ENCODE measurements at regions not wholly inside any gene's neighbourhood (a gene's known extent, or its start where the extent isn't known, plus 50 kb on each side); places are given as distances from the start of the nearest gene placed in this dataset.

DNA sequence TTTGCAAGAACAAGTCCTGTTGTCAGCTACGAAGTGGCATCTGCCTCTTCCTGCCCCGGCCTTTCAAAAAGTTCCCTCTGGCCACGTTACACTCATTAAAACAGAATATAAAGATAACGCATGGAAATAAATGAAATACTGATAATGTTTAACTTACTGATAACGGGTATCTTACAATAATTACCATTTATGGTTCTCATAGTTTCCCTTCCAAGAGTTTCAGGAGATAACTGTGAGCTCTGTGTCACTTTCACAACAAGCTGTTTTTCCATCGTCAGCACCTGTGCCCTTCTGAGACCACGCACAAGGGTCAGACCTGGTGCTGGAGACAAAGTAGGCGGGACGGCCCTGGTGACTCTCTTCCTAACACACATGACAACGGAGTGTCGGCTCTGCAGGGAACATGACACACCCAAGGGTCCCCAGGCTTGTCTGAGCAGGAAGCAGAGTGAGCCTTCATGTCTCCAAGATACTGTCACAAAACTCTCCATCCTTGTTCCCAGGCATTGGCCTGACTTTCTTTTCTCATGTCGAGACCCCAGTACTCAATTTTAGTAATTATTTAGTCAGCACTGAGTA is 86.2 kb upstream of the THBS2 start:
- DNase-seq (ENCODE audit: low read depth), result no peak

DNA sequence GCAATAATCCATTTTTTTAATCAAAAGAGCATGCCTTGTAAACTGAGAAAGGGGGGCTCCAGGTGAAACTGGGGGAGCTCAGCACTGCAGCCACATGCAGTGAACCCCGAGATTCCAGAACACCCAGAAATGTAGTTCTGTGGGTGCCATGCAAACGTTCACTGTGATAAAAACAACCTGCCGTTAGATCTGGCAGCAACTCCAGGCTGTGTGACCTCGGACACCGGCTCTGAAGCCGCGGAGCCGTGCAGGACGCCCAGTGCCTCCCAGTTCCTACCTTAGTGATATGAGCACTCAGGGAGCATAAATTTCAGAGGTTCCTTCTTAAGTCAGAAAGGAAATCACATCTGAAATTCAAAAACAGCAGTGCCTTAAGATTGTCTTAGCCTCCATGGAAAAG is 85.4 kb upstream of the THBS2 start:
- no peak for DNase-seq (ENCODE audit: low read depth)

DNA sequence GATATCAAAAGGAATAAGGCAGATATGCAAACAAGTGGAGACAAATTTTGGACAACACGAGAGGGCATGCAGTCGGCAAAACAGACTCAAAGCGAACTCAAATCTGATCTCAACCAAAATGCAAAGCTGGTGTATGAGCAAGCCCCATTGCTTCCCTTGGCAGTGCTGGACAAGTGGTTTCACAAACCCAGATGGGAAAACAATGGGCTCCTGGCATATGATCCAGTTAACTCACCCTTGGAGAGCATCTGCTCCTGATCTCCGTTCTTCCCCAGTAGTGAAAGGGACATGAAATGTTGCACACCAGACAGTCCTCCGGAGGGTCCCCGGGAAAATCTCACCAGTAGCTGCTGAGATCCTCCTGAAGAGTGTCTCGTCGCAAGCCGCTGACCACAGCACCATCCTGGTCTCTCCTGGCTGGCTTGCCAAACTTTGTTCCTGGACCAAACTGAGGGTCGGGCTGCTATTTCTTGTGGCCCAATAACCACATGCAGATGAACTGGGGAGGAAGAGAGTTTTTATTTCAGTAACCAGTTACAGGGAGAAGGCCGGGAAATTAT is 84.3 kb upstream of the THBS2 start:
- DNase-seq (ENCODE audit: low read depth), result no peak

DNA sequence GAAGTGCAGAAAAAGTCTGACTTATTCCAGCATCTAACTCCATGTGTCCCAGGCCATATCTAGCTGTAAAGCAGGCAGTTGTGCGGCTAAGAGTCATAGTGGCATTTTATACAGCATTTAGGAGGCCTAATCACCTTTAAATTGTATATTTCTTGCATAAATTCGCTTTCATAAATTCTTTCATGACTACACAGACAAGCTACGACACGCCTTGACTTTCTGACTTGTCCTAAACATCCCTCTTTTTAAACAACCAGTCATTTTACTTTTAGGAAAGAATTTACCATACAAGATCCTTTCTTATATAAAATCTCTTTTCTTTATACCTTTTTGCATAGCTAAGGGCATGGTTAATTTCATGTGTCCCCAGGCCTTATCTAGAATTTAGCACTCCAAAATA is 81.7 kb upstream of the THBS2 start:
- DNase-seq (ENCODE audit: low read depth), result no peak

DNA sequence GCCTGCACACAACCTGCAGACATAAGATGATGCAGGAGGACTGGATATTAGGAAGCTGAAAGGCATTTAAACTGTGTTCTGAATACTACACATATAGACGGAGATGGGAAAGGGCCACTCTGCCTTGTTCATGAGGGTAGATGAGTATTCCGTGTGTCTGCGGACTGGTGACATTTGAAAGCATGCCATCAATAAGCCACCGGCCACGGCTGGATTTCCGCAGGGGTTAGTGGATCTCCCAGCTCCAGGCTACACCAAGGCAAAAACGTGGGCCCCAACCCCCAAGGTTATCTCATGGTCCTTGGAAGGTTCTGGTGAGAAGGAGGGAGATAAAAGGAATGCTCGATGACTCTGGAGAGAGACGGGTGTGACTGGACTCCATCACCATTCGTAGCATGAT is 78.6 kb upstream of the THBS2 start:
- no peak for DNase-seq (ENCODE audit: low read depth)

DNA sequence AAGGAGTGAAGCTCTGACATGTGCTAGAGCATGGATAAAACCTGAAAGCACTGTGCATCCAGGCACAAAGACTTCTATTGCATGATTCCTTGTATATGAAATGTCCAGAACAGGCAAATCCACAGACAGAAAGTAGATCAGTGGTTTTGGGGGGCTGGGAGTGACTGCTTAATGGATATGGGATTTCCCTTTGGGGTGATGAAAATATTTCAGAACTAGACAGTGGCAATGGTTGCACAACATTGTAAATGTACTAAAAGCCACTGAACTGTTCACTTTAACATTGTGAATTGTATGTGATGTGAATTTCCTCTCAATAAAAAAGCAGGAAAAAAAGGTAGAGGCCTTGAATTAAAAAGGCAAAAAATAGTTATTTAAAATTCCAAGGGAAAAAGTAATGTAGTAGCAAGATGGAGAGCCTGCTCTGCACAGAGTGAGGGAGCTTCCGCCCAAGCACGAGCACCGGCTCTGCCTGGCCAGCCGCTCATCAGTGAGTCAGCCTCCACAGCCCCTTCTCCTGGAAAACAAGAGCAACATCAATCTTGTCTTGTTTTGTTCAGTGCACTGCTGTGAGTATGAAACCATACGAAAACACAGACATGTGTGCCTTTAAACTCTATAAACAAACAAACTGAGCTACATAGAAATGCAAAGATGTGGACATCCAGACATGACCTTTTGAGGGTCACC is 74.6 kb upstream of the THBS2 start:
- DNase-seq (ENCODE audit: low read depth), result peak; percentile 72

DNA sequence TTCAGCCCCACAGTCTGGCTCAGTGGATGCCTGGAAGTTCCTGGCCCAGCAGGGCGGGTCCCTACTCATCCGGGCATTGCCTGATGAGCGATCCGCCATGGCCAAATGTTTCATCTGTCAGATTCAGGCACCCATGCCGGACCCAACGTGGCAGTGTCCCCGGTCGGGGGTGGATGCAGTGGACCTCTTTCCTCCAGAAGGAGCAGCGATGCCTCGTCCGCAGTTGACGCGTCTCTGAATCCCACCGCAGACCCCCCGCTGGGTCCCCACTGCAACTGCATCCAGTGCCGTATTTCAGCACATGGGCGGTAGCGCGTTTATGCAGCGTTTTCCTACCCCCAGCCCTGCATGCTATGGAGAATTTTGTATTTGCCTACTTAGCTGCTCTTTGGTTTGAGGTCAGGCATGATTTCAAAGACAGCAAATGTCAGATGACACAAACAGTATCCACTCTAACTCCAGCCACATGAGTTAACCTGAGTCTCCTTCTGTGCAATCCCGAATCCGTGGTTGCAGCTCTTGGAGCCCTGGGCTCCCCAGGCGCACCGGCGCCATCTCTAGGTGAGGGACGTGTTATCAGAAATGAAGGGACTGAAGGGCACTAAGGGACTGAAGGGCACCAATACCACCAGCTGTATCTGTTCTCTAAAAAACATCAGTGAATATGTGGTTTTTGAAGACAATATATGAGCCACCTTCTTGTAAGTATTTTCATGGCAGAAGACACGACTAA is 72.6 kb upstream of the THBS2 start:
- peak; percentile 65 for DNase-seq (ENCODE audit: low read depth)

DNA sequence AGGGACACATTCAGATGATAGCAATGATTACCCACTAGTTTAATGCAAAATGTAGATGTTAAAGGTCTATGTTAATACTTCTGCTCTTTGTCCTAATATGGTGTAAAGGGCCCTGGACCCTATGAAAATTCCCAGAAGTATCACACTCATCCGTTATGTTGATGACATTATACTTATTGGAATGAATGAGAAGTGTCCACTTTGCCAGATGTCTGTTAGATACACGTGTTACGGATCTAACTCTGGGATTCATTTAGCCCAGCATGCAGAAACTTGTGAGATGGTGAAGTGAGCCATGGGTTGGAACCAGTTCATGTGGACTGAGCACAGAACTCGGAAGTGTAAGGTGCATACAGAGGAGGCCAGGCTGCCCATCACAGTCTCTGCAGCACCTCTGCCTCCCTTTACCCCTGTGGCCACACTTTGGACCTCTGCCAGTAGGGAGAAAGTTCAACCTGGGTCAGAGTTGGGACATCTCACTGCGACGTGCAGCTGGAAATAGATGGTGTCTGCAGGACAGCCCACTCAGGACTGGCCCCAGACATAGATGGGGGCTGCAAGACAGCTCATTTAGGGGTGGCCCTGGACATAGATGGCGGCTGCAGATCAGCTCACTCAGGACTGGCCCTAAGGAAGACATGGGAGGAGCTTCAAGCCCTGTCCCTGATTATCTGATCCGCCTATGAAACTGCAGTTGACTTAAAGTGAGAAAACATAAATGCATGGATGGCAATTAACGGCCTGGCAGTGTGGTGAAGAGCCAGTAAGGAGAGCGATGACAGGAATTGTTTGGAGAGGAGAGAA is 71.2 kb upstream of the THBS2 start:
- no peak for DNase-seq (ENCODE audit: low read depth)

DNA sequence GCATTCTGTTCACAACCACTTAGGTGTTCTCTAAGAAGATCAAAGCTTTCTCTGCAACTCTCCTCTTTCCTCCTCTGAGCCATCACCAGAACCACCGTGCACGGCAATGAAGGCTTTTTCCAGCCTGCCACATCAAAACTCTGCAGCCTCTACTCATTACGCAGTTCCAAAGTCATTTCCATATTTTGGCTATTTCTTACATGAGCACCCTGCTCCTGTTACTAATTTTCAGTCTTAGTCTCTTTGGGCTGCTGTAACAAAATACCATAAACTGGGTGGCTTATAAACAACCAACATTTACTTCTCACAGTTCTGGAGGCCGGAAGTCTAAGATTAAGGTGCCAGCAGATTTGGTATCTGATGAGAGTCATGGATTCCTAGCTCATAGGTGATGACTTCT is 70.4 kb upstream of the THBS2 start:
- no peak for DNase-seq (ENCODE audit: low read depth)

DNA sequence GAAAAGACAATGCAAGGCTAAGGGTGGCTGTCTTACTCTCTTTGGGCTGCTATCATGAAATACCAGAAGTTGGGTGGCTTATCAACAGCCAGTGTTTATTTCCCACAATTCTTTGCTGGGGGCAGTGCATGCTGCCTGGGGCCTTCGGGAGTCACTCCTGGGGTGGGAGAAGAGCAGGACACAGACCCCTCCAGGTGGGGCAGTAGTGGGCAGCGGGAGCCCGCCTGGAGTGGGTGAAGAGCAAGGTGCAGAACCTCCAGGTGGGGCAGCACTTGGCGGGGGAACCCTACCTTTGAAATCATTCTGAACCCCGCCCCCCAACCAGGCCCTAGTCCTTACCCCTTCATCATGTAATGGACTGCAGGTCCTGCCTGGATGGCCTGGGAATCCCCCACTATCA is 69.6 kb upstream of the THBS2 start:
- DNase-seq (ENCODE audit: low read depth), result no peak

DNA sequence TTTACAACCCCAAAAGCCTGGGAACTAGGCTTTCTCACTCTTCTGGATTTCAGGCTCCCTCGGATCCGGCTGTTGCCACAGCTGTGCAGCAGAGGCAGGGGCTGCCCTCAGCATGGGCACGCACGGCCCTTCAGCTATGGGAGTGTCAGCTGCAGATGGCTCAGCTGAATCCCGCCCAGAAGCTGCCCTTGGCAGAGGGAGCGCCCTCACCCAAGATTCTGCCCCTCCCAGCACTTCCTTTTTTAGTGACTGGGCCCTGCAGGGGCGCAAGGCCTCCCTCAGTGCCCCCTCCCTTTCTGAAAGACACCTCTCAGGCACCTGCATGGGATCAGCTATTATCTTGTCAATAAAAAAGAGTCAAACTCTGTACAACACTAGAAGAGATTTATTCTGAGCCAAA is 67.9 kb upstream of the THBS2 start:
- DNase-seq (ENCODE audit: low read depth), result no peak

DNA sequence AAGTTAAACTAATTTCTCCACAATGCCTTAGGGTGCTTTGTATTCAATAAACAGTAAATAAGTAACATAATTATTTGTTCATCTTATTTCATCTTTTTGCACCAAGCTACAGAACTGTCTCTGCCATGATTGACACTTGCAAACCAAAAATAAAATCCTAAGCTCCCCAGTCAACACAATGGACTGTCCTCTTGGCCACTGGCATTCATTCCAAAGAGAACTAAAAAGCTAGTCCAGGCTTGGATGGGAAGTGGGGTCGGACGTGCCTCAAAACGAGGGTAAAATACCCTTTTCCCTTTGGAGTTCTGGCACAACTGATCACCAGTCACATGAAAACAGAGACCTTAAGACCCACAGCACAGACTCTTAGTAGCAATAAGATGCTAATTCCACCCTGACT is 66.4 kb upstream of the THBS2 start:
- peak; percentile 42 for DNase-seq (ENCODE audit: low read depth)

DNA sequence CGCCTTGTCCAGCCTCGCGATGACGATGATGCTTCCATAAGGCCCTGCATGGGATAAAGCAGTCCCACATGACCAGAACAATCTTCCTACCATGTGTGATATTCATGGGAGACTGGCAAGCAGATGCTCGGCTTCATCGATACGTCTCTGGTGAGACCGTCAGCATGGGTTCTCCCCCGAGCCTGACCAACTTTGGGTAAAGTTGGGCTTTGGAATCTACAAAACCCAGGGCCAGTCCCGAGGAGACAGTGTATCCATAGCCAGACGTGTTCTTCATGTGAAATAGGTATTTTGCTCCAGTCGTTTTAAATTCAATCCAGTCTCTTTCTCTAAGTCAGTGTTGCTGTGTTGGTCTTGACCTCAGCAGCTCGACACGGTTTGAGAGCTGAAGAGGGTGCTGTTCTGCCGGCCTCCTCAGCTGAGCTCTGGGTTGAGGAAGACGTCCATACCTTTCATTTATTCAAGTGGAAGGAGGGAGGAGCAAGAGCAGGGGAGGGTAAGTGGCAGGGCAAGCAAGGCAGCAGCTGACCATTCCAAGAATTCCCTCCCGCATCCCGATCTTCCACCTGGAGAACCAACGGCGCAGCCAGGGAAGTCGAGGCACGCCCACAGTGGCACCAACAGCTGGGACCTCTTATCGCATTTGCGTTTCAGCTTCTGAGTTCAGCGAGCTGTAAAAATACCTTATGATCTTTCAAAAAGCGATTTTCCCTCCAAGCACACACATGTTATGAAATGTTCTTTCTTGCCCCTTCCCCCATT is 64.0 kb upstream of the THBS2 start:
- DNase-seq (ENCODE audit: low read depth), result no peak

DNA sequence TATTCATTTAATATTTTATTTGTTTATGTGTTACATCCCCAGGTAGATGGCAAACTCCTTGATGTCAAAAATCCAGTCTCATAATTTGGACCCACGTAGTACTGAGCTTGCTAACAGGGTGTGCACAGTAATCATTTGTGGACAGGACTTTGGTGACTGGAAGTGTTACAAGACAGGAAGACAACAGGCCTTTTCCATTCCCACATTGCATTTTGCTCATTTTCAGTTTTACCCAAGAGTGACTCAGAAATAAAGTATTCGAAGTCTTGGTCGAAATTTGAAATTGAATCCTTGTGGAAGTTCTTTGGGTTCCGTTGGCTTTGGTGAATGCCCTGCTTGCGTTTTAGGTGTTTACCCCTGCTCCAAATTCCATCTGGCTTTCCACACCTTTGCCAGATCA is 63.0 kb upstream of the THBS2 start:
- no peak for DNase-seq (ENCODE audit: low read depth)

DNA sequence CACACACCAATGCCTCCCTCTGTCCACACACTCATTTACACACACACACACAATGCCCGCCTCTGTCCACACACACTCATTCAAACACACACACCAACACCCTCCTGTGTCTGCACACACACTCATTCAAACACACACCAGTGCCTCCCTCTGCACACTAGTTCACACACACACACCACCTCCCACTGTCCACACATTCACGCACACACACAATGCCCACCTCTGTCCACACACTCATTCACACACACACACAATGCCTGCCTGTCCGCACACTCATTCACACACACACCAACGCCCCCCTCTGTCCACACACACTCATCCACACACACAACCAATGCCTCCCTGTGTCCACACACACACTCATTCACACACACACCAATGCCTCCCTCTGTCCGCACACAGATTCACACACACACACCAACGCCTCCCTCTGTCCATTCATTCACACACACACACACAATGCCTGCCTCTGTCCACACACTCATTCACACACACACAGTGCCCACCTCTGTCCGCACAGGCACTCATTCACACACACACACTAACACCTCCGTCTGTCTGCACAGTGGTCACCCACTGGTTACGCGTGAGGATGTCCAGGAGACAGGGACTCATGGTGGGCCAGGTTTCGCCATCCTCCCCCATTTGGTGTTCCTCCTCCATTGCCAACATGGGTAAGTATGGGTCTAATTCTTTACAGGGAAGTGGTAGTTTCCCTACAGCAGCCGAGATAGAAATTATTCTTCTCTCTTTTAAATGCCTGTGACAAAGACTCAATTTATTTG is 62.4 kb upstream of the THBS2 start:
- no peak for DNase-seq (ENCODE audit: low read depth)

DNA sequence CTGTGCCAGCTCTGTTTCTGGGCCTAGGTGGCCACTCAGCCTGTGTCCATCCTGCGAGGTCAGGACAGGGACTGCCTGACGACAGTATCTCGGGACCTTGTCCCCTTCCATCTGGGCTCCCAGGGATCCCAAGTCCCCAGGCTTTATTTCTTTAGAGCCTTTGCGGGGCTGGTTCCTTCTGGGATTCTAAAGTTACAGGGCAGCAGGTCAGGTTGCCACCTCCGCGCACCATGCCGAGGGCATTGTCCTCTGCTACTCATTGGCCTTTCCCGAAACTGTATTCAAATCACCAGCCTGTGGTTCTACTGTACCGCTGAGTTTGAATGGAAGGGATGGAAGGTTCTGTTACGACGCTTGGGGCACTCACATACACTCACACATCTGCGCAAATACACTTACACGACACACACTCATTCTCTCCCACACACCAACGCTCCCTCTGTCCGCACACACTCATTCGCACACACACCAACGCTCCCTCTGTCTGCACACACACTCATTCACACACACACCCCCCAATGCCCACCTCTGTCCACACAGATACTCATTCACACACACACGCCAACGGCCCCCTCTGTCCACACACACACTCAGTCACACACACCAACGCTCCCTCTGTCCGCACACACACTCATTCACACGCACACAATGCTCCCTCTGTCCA is 59.8 kb upstream of the THBS2 start:
- no peak for DNase-seq (ENCODE audit: low read depth)

DNA sequence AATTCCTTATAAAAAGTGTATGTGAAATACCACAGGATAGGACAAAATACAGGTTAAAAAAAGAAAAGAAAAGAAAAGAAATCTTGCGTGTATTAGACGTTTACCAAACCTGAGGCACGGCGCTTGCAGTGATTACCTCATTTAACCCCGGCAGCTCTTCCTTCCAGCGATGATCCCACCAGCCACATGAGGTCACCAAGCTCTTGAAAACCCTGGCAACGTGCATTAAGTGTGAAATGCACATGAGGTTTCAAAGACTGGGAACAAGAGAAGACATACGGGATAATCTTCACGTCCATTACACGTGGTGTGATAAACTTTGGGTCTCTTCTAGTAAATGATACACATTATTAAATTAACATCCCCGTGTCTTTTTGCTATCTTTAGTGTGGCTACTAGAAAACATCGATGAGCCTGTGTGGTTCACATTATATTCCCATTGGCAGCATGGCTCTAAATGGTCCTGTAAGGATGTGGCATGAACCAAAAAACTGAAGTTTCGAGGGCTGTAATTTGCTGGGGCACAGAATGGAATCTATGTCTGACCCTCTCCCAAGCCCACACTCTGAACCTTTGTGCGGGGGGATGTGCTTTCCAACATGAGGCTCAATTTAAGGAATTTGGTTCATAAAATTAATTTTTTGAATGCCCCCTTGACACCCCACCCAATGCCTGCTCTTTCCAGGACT is 59.2 kb upstream of the THBS2 start:
- DNase-seq (ENCODE audit: low read depth), result no peak

DNA sequence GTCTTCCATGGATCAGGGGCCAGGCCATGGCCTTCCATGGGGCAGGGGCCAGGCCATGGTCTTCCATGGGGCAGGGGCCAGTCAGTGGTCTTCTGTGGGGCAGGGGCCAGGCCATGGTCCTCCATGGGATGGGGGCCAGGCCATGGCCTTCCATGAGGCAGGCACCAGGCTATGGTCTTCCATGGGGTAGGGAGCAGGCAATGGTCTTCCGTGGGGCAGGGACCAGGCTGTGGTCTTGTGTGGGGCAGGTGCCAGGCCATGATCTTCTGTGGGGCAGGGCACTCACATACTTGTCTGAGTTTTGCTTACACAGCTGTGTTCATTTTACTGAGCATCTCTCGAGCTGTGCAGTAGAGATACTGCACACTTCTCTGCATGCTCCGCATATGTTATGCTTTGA is 57.3 kb upstream of the THBS2 start:
- no peak for DNase-seq (ENCODE audit: low read depth)

All from ELR (cell line).